Forelimb muscle (tissue), 1 donor: ENCODE measurements at regions not wholly inside any gene's neighbourhood (a gene's known extent, or its start where the extent isn't known, plus 50 kb on each side); places are given as distances from the start of the nearest gene placed in this dataset.

Experiments
- DNase-seq: peaks from one replicate; pipeline ENCODE4 v3.0.0-alpha.2; 2013; ENCODE audit warnings: low read depth

DNA sequence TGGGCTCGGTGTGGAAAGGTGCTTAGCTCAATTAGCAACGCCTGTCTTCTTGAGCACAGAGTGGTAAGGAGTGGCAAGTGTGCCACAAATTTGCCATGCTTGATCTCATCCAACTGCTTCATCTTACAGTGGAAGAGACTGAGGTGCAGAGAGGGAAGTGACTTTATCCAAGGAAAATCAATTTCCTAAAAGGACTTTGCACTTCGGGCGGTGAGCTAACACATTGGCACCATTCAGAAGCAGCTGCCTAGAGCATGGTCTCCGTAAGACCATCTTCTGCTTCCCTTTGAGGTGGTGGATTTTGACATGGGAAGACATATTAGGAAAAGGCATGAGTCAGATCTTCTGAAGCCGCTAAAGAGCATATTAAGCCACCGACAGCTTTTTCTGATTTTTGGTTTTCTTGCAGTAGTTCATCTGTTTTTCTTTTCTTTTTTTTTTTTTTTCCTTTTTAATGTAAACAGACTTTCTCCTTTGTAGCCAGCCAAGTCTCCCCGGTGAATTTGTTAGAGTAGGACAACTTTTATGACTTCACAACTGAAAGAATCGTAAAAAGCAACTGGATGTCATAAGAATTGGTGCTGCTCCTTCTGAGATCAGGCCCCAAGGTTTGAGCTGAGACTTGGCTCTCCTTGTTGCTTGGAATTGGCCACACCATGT, 273.2 kb downstream of the CDC5L start:
- DNase-seq: no peak

DNA sequence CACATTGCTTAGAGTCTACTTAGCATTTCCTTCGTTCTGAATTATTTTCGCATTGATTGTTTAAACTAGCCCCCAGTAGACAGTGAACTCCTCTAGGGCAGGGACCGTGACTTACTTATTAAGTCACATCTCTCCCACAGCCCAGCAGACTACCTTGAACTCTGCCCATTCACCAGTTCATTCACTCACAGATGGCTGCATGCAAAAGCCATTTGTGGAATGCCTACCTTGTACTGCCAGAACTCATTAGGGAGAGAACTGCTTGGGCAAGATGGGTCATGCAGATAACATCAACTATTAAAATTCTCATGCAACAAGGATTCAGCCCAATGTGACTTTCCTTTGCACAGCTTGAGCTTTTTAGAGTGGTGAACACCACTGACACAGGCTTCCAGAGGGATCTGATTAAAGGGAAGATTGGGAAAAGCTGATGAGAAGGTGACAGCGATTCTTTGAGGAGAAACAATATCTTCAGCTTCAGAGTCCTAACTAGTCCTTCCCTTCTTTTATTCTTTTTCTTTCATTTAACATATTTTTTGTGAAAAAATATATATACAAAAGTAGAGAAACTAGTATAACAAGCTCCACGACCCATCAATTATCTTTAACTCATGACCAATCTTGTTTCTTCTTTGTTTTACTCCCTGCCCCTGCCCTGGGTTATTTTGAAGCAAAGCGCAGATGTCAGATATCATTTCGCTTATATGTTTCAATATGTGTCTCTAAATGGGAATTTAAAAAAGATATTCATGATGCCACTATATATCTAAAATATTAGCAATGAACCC, 273.9 kb downstream of the CDC5L start:
- DNase-seq: no peak

DNA sequence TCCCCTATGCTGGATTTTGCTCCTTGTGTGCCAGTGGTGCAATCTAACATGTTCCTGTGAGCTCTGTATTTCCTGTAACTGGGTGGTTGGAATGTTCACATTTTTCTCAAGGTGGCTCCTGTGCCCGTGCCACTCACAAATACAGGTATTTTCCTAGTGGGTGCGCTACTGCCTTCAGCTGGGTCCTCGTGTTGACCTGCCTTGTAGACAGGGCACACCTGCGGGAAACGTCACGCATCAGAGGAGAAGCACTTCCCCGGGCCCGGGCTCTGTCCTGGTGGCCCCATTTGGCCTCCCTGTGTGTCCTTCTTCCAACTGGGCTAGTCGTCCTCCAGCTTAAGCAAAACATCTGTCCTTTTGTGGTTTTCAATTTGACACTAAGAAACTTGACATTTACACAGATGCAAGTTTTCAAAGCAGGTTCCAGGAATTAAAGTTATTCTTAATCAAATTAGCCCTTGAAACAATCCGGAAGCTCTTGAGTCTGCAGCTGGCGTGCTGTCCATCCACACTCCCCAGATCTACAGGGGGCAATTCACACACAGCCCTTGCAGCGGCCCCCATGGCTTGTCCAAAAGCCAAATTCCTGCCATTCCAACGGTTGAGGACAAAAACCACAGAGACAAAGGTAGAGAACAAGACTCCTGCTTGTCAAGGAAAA, 275.1 kb downstream of the CDC5L start:
- no peak for DNase-seq

DNA sequence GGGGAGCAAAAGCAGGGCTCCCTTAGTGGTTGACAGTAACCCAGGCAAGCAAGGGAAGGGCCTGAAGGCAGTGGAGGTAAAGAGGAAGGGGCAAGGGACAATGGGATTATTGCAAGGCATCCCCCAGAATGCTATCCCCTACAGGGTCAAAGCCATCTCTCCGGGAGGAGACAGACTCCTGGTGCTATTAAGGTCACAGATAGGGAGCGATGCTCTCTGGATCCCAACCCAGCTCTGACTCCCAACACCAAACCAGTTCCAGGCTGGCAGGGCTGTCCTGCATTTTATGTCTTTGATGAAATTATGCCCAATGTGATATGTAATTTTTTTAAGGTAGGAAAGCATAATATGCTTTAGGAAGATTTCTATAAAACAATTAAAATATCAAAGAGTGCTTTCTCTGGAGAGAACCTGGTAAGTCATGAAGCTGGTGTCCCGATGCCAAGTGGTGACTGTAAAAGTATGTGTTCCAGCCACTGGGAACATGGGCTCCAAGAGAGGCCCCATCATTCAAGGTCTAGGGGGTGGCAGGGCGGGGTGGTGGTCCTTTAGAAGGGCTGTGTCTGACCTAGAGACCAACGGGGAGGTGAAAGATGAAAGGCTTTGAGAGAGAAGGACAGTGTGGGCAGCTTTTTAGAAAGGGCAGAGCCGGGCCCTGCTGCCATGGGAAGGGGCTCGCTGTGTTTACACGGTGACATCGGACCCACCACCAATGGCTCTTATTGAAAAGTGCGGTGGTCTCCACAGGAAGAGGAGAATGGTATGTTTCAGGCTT, 276.5 kb downstream of the CDC5L start:
- no peak for DNase-seq

DNA sequence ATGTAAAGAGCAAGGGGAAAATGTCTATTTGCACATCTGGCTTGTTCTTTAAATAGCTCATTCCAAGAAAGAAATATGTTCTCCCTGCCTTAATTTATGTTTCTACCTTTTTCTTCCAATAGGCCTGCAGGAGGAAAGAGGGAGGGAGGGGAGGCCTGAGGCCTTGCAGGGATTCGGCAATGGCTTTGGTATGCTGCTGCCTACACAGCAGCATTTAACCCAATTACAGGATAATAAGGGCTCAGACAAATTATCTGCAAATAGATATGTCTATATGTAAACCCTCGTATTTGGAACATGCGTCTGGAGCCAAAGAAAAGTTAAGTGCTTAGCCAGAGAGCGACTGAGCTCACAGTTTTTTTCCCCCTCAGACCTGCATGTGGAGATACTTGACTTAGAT, 277.2 kb downstream of the CDC5L start:
- DNase-seq: no peak

DNA sequence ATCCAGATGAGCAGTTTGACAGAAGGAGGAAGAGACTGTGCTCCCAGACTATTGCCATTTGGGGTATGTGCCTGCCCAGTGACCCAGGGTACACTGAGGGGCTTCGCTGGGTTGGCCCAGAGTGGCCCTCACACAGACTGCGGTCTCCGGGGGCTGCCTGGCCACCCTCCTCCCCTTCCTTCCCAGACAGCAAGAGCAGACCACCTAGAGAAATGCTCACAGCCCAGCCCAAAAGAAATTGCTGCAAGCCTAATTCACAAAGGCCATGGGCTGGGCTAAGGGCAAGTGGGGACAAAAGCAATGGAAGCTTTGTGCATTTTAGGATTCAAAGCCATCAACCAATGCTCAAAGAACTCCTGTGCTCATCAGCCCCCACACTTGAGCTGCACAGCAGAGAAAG, 277.6 kb downstream of the CDC5L start:
- no peak for DNase-seq

DNA sequence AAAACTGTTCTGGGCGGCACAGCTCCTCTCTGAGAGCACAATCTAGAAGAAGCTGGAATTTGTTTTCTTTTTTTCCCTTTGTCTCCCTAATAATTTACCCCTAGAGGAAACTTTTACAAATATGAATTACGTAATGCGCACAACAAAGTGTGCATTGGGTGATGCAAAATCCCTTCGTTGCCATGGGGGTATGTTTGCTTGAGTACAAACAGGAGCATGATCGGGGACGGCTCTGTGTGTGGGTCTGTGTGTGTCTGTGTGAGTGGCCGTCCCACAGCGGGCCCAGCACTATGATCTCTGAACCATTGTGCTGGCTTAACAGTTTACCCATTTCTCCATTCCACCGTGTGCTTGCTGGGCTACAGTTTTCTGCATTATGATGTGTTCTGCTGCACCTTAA, 278.2 kb downstream of the CDC5L start:
- DNase-seq: no peak

DNA sequence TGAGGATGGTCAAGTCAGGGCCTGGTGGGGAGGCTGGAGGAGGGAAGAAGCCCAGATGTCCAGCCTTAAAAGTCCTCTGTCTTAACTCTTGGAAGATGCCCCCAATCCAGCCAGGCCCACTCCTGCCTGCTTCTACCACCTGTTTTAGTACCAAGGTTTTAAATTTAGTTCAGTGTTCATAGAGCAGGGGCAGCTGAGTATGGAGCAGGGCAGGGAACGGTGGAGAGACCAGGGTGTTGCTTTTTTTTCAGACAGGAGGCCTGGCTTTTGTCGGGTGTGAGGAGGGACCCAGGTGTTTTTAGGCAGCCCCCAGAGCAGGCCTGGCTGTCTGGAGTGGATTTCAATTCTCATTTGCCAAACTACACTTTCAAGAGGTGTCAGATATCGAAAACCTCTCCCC, 278.8 kb downstream of the CDC5L start:
- no peak for DNase-seq

DNA sequence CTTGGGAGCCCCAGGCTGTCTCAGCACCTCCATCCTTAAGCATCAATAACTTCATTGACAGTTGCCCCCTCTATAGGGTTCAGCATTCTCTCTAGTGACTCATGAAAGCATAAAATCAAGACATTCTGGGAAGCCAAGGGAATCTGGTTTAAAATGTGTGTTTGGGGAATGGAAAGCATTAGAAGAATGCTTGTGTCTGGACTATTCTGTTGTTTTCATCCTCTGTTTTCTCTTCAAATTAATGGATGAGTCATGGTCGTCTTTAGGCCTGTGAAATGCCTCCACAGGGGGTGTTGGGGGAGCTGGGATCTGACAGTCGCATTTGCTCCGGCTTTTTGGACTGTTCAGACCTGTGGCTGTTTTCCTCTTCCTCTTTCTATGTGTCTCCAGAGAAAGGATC, 279.7 kb downstream of the CDC5L start:
- no peak for DNase-seq

DNA sequence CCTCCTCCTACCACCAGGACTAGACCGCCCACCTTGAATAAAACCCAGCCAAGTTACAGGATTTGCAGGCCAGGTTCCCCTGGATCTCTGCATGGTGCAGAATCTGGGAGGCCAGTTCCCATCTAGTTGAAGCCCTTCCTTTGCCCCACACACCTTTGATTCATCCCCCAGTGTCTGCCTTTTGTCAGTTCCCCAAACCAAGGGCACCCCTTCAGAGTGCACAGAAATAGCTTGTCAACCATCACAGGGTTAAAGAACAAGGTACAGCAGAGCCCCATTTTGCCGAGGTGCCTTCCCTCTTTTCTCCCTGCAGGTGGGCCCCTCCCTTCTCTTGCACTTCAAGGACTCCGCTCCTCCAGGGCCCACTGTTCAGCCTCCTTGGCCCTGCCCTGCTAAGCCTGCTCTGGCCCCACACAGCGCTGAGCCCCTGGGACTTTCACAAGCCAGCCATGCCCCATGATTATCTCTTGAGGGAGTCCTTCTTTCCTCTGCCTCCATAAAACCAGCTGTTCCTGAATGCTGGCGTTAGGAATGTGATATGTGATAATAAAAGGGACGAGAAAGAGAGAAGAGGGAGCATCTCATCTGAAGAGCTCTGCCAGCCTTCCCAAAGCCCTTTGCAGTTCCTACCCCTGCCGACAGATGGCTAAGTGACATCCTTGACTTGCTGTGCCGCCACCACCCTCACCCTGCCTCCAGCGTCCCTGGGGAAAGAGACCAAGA, 280.3 kb downstream of the CDC5L start:
- no peak for DNase-seq

DNA sequence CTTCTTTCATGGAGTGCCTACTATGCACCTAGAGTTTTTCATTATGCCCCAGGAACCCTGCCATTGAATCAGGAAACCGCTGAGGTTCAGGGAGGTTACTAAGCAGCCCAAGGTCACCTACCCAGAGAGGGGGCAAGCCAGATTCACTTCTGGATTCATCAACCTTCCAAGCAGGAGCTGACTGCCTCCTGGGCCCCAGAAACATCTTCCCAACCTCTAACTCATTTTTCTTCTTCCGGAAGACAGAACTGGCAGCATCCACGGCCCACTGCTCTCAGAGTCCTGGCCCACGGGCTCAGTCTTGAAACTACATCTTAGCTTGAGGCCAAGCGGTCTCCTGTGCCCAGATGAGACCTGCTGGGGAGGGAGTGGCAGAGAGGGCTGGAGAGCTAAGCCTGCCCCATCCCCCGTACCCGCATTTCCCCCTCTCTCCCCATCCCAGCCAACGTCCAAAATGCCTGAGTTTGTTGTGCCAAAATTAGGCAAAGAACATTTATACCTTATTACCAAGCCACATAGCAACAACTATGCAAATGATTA, 281.0 kb downstream of the CDC5L start:
- no peak for DNase-seq

DNA sequence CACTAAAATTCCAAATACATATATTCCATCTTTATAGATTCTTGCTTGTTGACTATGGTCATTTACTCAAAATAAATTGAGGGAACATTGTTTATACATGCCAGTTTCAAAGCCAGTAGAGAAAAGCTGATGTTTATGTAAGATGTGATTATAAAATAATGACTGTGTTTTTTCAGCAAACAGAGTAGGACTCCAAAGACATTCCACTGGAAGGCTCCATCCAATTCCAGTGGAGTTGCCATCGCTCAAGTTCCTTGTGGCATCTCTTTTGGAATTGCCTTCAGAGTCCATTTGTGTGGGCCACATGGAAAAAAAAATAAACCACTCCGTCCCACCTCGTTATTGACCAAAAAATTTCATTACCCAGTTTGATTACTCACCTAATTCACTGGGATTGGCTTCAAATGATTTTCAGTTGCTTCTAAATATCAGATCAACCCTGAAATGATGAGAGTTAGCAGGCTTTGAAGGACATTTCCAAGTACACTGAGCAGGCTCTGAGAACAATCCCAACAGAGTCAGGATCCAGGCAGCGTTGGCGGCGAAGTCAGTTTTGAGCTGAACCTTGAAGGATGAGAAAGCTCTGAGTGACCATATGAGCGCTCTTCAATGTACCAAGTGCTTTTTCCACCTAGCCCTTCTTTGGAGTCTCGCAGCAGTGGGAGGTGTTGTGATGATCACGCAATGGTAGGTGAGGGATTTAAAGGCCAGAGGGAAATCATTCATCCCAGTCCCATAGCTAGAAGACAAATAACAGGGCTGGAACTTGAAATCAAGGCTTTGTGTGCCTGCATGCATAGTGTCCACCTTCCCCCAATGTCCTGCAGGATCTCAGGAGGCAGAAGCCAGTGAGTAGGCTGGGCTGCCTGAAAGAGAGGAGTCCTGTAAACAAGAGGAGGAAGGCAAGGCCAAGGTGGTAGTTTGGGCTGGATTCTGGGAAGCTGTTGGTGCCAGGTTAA, 281.7 kb downstream of the CDC5L start:
- no peak for DNase-seq

DNA sequence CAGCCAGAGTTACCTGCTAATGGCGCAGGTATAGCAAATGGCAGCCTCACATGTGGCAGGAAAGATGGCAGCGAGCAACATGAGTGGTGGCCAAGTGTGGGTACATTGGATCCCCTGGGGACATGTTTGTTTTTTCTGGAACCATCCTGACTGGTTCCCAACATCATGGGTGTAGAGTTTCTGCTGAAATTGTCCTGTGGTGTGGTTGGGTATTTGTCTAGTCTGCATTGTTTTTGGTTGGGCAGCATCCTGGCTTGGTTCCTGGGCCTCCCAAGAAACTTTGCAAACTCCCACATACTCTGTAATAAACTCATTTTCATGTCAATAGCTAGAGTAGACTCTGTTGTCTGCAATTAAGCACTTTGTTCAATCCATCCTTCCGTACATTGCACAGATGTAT, 282.6 kb downstream of the CDC5L start:
- no peak for DNase-seq

DNA sequence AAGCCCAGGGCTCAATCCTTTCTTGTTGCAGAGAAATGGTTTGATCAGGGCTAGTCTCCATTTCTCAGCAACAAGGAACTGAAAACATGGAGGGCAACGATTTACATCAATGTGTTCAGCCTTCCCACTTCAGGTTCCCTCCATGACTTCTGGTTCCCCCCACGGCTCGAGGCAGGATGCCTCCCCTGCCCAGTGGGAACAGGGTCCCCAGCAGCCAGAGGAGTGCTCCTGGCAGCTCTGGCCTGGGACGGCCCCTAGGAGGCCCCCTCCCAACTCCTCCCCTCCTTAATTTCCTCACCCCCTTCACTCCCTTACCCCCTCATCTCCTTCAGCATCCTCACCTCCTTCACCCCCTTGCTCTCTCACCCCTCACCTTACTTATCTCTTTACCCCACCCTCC, 283.8 kb downstream of the CDC5L start:
- no peak for DNase-seq

DNA sequence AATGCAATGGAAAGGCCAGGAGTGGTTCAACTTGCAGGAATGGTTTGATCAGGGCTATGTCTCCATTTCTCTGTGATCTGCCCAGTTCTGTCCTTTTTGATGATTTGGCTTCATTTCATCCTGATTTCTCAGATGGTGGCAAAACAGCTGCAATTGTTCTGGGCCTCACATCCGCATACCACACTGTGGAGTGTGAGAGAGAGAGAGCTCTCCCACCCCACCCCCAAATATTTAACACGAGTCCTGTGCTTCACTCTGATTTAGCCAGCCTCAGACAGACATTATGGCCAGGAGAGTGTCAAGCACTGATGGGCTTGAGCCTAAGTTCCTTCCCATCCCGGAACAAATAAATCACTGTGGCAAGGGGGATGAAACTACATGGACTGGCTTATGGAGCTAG, 284.6 kb downstream of the CDC5L start:
- no peak for DNase-seq

DNA sequence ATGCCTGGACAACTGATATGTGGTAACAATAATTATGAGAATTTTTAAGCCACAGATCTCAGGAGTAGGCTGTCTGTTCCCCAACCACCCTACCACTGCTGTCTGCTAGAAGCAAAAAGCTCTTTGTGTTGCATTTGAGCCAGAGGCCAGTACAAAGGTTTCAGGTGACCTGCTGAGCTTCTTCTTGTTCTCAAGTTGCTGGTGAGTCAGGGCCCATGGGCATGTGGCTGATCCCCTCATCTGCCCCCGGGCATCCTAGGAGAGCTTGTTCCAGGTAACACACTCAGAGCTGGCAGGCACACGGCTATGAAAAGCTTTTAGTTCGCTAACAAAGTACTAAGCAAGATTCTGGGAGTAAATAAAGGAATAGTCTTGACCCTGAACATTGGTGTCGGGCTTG, 285.3 kb downstream of the CDC5L start:
- DNase-seq: no peak

DNA sequence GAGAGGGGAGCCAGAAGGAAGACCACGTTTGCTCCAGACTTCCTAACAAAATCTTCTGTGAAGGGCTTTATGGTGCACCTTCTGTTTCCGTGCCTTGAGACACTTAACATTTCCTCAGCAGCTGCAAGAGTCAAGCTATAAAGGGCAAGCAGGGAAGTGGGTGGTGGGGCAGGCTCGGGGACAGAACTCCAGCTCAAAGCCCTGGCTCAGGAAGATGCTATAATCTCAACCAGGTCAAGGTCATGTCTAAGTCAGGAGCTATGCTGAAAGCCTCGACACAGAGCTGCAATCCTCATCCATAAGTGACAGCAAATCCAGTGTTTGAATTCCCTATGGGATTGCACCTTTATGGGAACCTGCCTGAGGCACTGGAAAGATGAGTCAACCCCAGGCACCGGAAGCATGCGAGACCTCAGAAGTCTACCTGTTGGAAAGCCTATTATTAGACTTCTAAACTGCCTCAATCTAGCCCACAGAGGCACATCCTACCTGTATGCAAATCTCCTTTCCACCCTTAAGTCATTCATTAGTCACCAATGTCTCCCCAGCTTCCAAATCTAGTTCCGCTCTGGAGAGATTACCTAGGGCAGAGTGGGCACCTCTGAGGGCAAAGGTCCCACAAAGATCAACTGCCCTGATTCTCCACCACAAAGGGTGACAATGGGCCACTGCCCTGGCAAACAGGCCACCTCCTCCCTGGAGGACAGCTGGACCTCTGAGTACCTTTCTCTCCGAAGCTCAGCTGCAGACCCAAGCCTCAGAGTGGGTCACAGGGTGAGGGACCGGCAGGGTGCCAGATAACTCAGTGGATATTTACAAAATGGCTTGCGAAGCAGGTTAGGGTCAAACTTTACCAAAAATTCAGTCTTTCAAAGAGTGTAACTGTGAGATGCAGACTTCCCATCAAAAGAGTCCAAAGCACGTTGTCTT, 287.0 kb downstream of the CDC5L start:
- no peak for DNase-seq

DNA sequence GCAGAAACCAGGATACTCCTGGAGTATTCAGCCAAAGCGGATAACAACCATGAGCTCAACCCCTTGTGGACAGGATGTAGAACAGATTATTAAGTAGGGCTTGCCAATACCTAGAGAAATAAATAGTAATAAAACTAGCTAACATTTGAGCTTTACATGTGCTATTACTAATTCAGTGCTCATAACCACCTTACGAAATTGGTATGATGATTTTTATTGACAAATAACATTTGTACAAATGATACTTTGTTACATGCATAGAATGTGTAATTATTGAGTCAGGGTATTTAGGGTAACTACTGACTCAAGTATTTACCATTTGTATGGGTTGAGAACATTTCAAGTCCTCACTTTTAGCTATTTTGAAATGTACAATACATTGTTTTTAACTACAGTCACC, 287.9 kb downstream of the CDC5L start:
- no peak for DNase-seq

DNA sequence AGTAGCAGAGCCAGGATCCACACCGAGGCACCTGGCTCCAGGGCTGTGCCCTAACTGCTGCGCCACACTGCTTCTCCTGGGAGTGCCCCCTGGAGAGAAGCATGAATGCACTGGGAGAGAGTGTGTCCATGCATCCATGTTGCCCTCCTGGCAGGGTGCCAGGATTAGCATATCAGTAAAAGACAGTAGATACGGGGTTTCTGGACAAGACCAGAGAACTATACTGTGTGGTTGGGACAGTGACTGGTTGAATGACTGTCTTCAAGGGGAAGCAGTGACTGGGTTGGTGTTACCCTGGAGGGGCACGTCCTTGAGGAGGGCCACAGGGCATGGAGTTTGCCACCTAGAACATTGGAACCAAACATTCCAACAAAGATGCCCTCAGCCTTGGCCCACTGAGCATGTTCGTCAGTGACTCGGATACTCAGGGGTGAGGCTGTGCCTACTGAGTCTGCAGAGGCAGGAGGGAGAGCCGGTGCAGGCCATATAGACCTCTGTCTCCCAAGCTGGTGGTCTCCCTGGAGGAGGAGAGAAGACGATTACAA, 288.8 kb downstream of the CDC5L start:
- no peak for DNase-seq
